ENCODE measurements at regions not wholly inside any gene's neighbourhood (a gene's known extent, or its start where the extent isn't known, plus 50 kb on each side); places are given as distances from the start of the nearest gene placed in this dataset.
"Not testable (repeated sequence)": the region's sequence is repeated elsewhere in the genome, so short reads cannot be mapped to it uniquely, and the experiment has no call there.

GRCh38 chr11:37364246-37364839 is 766.3 kb upstream of the RAG2 start:
- no peak for DNase-seq

- no peak for DNase-seq
These were observed 755.2 kb upstream of the RAG2 start for GRCh38 chr11:37353192-37353591.

- DNase-seq: no peak
These were observed 754.4 kb upstream of the RAG2 start for GRCh38 chr11:37352485-37352884.

- DNase-seq: no peak
These were observed 745.3 kb upstream of the RAG2 start for GRCh38 chr11:37343290-37343689.

GRCh38 chr11:37336401-37336800 is 738.4 kb upstream of the RAG2 start:
- no peak for DNase-seq

GRCh38 chr11:37333345-37333744 is 735.3 kb upstream of the RAG2 start:
- no peak for DNase-seq

GRCh38 chr11:37323843-37324242 is 725.8 kb upstream of the RAG2 start:
- DNase-seq: no peak

GRCh38 chr11:37322333-37323194 is 724.5 kb upstream of the RAG2 start:
- DNase-seq: no peak

- no peak for DNase-seq
These were observed 722.9 kb upstream of the RAG2 start for GRCh38 chr11:37320921-37321320.

GRCh38 chr11:37317803-37318202 is 719.8 kb upstream of the RAG2 start:
- DNase-seq: no peak

GRCh38 chr11:37313266-37313665 is 715.2 kb upstream of the RAG2 start:
- no peak for DNase-seq

GRCh38 chr11:37306563-37306962 is 708.5 kb upstream of the RAG2 start:
- no peak for DNase-seq

GRCh38 chr11:37301405-37301804 is 703.4 kb upstream of the RAG2 start:
- DNase-seq: not testable (repeated sequence)

GRCh38 chr11:37298173-37298572 is 700.1 kb upstream of the RAG2 start:
- DNase-seq: no peak

- DNase-seq: no peak
These were observed 688.9 kb upstream of the RAG2 start for GRCh38 chr11:37286890-37287289.

GRCh38 chr11:37282367-37282766 is 684.3 kb upstream of the RAG2 start:
- no peak for DNase-seq

- DNase-seq: no peak
These were observed 682.2 kb upstream of the RAG2 start for GRCh38 chr11:37280200-37280599.

GRCh38 chr11:37277896-37278465 is 679.9 kb upstream of the RAG2 start:
- no peak for DNase-seq

GRCh38 chr11:37264783-37265182 is 666.7 kb upstream of the RAG2 start:
- no peak for DNase-seq

- DNase-seq: no peak
These were observed 666.0 kb upstream of the RAG2 start for GRCh38 chr11:37264060-37264459.

- not testable (repeated sequence) for DNase-seq
These were observed 665.4 kb upstream of the RAG2 start for GRCh38 chr11:37263467-37263866.

- no peak for DNase-seq
These were observed 661.7 kb upstream of the RAG2 start for GRCh38 chr11:37259734-37260133.

- no peak for DNase-seq
These were observed 650.1 kb upstream of the RAG2 start for GRCh38 chr11:37248145-37248544.
